ENCODE measurements at regions not wholly inside any gene's neighbourhood (a gene's known extent, or its start where the extent isn't known, plus 50 kb on each side); places are given as distances from the start of the nearest gene placed in this dataset.

DNA sequence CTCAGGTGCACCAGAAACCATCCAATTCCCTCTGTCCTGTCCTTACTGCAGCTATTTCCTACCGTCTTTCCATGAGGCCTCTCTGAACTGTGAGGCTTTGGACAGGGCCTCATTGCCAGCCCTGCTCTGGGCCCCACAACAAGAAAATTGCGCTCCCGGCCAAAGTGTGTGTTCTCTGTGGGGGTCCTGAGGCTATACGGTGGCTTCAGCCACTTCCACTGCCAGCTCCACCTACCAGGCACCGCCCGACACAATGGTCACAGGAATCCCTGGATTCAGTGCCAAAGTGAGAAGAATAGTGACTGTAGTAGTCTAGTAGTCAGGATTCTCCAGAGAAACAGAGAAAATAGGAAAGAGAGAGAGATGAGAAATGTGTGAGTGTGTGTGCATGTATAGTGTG, 140.2 kb downstream of the IRS1 start:
- Mint-ChIP-seq H3K27me3 (ENCODE audit: low read depth) (no peaks in the 10 kb centered on the region), H3K4me1 (peaks cover 45% of the 10 kb centered on the region), H3K4me3 (no peak overlapping the region), H3K9me3 (no peaks in the 10 kb centered on the region), H3K36me3 (no peaks in the 10 kb centered on the region), H3K27ac (peak overlapping the region; percentile 18)
- no peak for DNase-seq (ENCODE audit: low spot score in 2 of 2, unreplicated experiment in 2 of 2)
- TF ChIP-seq, protein P1, sequence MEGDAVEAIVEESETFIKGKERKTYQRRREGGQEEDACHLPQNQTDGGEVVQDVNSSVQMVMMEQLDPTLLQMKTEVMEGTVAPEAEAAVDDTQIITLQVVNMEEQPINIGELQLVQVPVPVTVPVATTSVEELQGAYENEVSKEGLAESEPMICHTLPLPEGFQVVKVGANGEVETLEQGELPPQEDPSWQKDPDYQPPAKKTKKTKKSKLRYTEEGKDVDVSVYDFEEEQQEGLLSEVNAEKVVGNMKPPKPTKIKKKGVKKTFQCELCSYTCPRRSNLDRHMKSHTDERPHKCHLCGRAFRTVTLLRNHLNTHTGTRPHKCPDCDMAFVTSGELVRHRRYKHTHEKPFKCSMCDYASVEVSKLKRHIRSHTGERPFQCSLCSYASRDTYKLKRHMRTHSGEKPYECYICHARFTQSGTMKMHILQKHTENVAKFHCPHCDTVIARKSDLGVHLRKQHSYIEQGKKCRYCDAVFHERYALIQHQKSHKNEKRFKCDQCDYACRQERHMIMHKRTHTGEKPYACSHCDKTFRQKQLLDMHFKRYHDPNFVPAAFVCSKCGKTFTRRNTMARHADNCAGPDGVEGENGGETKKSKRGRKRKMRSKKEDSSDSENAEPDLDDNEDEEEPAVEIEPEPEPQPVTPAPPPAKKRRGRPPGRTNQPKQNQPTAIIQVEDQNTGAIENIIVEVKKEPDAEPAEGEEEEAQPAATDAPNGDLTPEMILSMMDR (IDR thresholded peaks at IDR 0.05; ENCODE audit: unreplicated experiment) = no peak

GRCh38 chr2:226658555-226658954, 141.1 kb downstream of the IRS1 start:
- H3K27ac Mint-ChIP-seq = peak overlapping the region; percentile 31

GRCh38 chr2:226657340-226658053, 142.1 kb downstream of the IRS1 start:
- Mint-ChIP-seq H3K27ac (no peak overlapping the region), H3K27me3 (ENCODE audit: low read depth) (no peaks in the 10 kb centered on the region), H3K36me3 (no peaks in the 10 kb centered on the region), H3K9me3 (no peaks in the 10 kb centered on the region), H3K4me3 (no peak overlapping the region), H3K4me1 (peaks cover 60% of the 10 kb centered on the region)
- DNase-seq (ENCODE audit: low spot score in 2 of 2, unreplicated experiment in 2 of 2) = no peak
- TF ChIP-seq, protein P1 (IDR thresholded peaks at IDR 0.05; ENCODE audit: unreplicated experiment) = no peak

More at GRCh38 chr2:226658555-226658954, 141.1 kb downstream of the IRS1 start:
- Mint-ChIP-seq H3K9me3 (no peaks in the 10 kb centered on the region), H3K27me3 (ENCODE audit: low read depth) (no peaks in the 10 kb centered on the region), H3K4me3 (no peak overlapping the region), H3K4me1 (peaks cover 50% of the 10 kb centered on the region), H3K36me3 (no peaks in the 10 kb centered on the region)
- DNase-seq (ENCODE audit: low spot score in 2 of 2, unreplicated experiment in 2 of 2) = no peak
- TF ChIP-seq, protein P1 (IDR thresholded peaks at IDR 0.05; ENCODE audit: unreplicated experiment) = no peak

- H3K27ac Mint-ChIP-seq = peak overlapping the region; percentile 60
- H3K4me1 Mint-ChIP-seq = peaks cover 62% of the 10 kb centered on the region
These were observed 143.3 kb downstream of the IRS1 start for GRCh38 chr2:226656367-226656766.

DNA sequence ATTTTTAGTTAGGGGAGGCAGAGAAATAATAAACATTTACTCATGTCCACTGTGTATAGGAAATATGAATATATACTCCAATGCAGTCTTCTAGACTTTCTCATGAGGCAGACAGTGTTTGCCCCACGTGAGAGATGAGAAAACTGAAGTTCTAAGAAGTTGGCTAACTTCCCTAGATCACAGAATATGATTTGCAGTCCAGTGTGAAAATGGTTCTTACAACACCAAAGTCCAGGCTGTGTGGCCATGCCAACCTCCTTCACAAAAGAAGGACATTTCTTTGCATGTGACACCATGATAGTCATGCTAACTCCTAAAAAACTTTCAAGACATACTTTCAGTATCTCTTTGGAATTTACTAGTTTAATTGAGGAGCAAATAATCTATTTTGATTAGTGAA, 143.7 kb downstream of the IRS1 start:
- no peak for DNase-seq (ENCODE audit: low spot score in 2 of 2, unreplicated experiment in 2 of 2)
- peaks cover 65% of the 10 kb centered on the region for H3K4me1 Mint-ChIP-seq
- H3K9me3 Mint-ChIP-seq = no peaks in the 10 kb centered on the region
- H3K27me3 Mint-ChIP-seq (ENCODE audit: low read depth) = no peaks in the 10 kb centered on the region
- H3K36me3 Mint-ChIP-seq = no peaks in the 10 kb centered on the region
- H3K4me3 Mint-ChIP-seq = no peak overlapping the region
- TF ChIP-seq, protein P1 (IDR thresholded peaks at IDR 0.05; ENCODE audit: unreplicated experiment) = no peak
- peak overlapping the region; percentile 60 for H3K27ac Mint-ChIP-seq

More at GRCh38 chr2:226656367-226656766, 143.3 kb downstream of the IRS1 start:
- Mint-ChIP-seq H3K27me3 (ENCODE audit: low read depth) (no peaks in the 10 kb centered on the region), H3K4me3 (no peak overlapping the region), H3K9me3 (no peaks in the 10 kb centered on the region), H3K36me3 (no peaks in the 10 kb centered on the region)
- no peak for DNase-seq (ENCODE audit: low spot score in 2 of 2, unreplicated experiment in 2 of 2)
- TF ChIP-seq, protein P1 (IDR thresholded peaks at IDR 0.05; ENCODE audit: unreplicated experiment) = no peak
